HG02759 (cell line): ENCODE measurements at regions not wholly inside any gene's neighbourhood (a gene's known extent, or its start where the extent isn't known, plus 50 kb on each side); places are given as distances from the start of the nearest gene placed in this dataset.
"Not testable (repeated sequence)": the region's sequence is repeated elsewhere in the genome, so short reads cannot be mapped to it uniquely, and the experiment has no call there.

Experiments
- ATAC-seq: cut with Tn5 transposase; IDR thresholded peaks from one replicate; pipeline ENCODE4 v1.9.1; 2021; ENCODE audit warnings: mild to moderate bottlenecking, moderate library complexity; ENCODE audit not compliant: unreplicated experiment

- no peak for ATAC-seq
These were observed 201.1 kb downstream of the SMAD2 start for GRCh38 chr18:47729356-47729755.

GRCh38 chr18:47728921-47729320 is 201.5 kb downstream of the SMAD2 start:
- ATAC-seq: no peak

GRCh38 chr18:47727409-47727808 is 203.1 kb downstream of the SMAD2 start:
- no peak for ATAC-seq

GRCh38 chr18:47726550-47726949 is 203.9 kb downstream of the SMAD2 start:
- ATAC-seq: no peak

- no peak for ATAC-seq
These were observed 204.8 kb downstream of the SMAD2 start for GRCh38 chr18:47725656-47726055.

- ATAC-seq: no peak
These were observed 206.1 kb downstream of the SMAD2 start for GRCh38 chr18:47724186-47724975.

- no peak for ATAC-seq
These were observed 208.6 kb downstream of the SMAD2 start for GRCh38 chr18:47721876-47722275.

- no peak for ATAC-seq
These were observed 209.7 kb downstream of the SMAD2 start for GRCh38 chr18:47720741-47721140.

- ATAC-seq: no peak
These were observed 211.2 kb downstream of the SMAD2 start for GRCh38 chr18:47719096-47719780.

GRCh38 chr18:47718646-47719045 is 211.8 kb downstream of the SMAD2 start:
- ATAC-seq: no peak

GRCh38 chr18:47717257-47717656 is 213.2 kb downstream of the SMAD2 start:
- no peak for ATAC-seq

GRCh38 chr18:47716632-47717185 is 213.8 kb downstream of the SMAD2 start:
- ATAC-seq: no peak

GRCh38 chr18:47710451-47710850 is 220.0 kb downstream of the SMAD2 start:
- ATAC-seq: no peak

GRCh38 chr18:47709556-47709955 is 220.9 kb downstream of the SMAD2 start:
- ATAC-seq: no peak

GRCh38 chr18:47708206-47708605 is 222.3 kb downstream of the SMAD2 start:
- no peak for ATAC-seq

- ATAC-seq: no peak
These were observed 229.3 kb downstream of the SMAD2 start for GRCh38 chr18:47701134-47701533.

GRCh38 chr18:47696870-47697269 is 233.6 kb downstream of the SMAD2 start:
- ATAC-seq: no peak

- ATAC-seq: no peak
These were observed 238.8 kb downstream of the SMAD2 start for GRCh38 chr18:47691611-47692010.

- not testable (repeated sequence) for ATAC-seq
These were observed 239.7 kb downstream of the SMAD2 start for GRCh38 chr18:47690778-47691177.

- ATAC-seq: no peak
These were observed 241.1 kb downstream of the SMAD2 start for GRCh38 chr18:47689371-47689770.

- no peak for ATAC-seq
These were observed 243.7 kb downstream of the SMAD2 start for GRCh38 chr18:47686806-47687205.

- ATAC-seq: no peak
These were observed 246.7 kb downstream of the SMAD2 start for GRCh38 chr18:47683774-47684173.
